GM13976 (cell line): ENCODE measurements at regions not wholly inside any gene's neighbourhood (a gene's known extent, or its start where the extent isn't known, plus 50 kb on each side); places are given as distances from the start of the nearest gene placed in this dataset.
"Not testable (repeated sequence)": the region's sequence is repeated elsewhere in the genome, so short reads cannot be mapped to it uniquely, and the experiment has no call there.

Experiments used
- DNase-seq: peaks from one replicate; pipeline ENCODE4 v3.0.0; 2012; ENCODE audit warnings: low spot score
- CTCF ChIP-seq: IDR thresholded peaks from 2 replicates; pipeline ENCODE4 v1.5.1; 2012; ENCODE audit warnings: borderline replicate concordance, mild to moderate bottlenecking; ENCODE audit not compliant: insufficient read depth; ENCODE audit errors: extremely low read depth, missing control alignments, control extremely low read depth
- in situ Hi-C: fragments of 300-500 bp; cut with MboI; formaldehyde crosslinking; loops from one replicate; pipeline ENCODE4 v1.12.0; 2022; ENCODE audit warnings: low sequenced_read_pairs, mixed read lengths, inconsistent platforms; ENCODE audit not compliant: unreplicated experiment

GRCh38 chr21:43289442-43289841 lies 120.6 kb downstream of the CRYAA start:
- no peak for DNase-seq
- TF ChIP-seq CTCF = no peak
- in situ Hi-C loops = no loop called here

GRCh38 chr21:43287795-43288755 lies 119.3 kb downstream of the CRYAA start:
- in situ Hi-C loops = no loop called here
- DNase-seq = no peak
- no peak for TF ChIP-seq CTCF

- no peak for TF ChIP-seq CTCF
- in situ Hi-C loops = no loop called here
- no peak for DNase-seq
Measured at GRCh38 chr21:43287111-43287760, 118.4 kb downstream of the CRYAA start.

DNA sequence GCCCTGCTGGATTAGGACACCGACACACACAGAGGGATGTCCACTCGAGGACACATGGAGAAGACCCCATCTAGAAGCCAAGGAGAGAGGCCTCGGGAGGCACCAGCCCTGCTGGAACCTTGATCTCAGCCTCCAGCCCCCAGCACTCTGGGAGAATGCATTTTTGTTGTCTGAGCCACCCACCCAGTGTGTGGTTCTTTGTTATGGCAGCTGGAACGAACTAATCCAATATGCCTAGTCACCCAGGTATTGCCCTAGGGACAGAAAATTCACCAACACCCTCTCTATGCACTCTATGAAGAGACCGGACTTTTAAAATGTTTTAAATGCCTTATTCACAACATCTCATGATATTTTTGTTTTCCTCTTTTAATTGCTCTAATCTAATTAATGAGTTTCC lies 117.4 kb downstream of the CRYAA start:
- in situ Hi-C loops = no loop called here
- no peak for DNase-seq
- no peak for TF ChIP-seq CTCF

DNA sequence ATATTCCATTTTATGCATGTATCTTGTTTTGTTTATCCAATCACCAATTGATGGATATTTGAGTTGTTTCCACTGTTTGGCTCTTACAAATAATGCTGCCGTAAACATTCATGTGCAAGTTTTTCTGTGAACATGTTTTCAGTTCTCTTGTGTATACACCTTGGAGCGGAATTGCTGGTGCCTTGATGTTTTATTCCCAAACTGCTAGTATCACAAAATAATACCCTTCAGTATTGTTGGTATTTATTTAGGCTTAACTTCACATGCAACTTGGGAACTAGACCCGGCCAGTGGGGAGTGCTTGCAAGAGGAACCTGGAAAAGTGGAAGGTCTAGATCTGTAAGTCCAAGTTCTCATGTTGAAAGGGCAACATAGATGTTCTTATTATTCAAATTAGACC lies 115.9 kb downstream of the CRYAA start:
- in situ Hi-C loops = no loop called here
- no peak for TF ChIP-seq CTCF
- no peak for DNase-seq

- no peak for DNase-seq
- no peak for TF ChIP-seq CTCF
- in situ Hi-C loops = no loop called here
Measured at GRCh38 chr21:43284238-43284637, 115.4 kb downstream of the CRYAA start.

GRCh38 chr21:43283925-43284221 lies 115.1 kb downstream of the CRYAA start:
- in situ Hi-C loops, DNase-seq: not testable (repeated sequence)
